GM21717 (cell line): ENCODE measurements at regions not wholly inside any gene's neighbourhood (a gene's known extent, or its start where the extent isn't known, plus 50 kb on each side); places are given as distances from the start of the nearest gene placed in this dataset.

ENCODE experiments used
- ATAC-seq: cut with Tn5 transposase; IDR thresholded peaks from one replicate; pipeline ENCODE4 v1.9.1; 2021; ENCODE audit warnings: mild to moderate bottlenecking, moderate library complexity; ENCODE audit not compliant: unreplicated experiment

GRCh38 chr9:3161912-3162311, 318.0 kb upstream of the PUM3 start:
- ATAC-seq = no peak

GRCh38 chr9:3157011-3157410, 313.1 kb upstream of the PUM3 start:
- no peak for ATAC-seq

GRCh38 chr9:3151672-3152576, 308.0 kb upstream of the PUM3 start:
- ATAC-seq = no peak

DNA sequence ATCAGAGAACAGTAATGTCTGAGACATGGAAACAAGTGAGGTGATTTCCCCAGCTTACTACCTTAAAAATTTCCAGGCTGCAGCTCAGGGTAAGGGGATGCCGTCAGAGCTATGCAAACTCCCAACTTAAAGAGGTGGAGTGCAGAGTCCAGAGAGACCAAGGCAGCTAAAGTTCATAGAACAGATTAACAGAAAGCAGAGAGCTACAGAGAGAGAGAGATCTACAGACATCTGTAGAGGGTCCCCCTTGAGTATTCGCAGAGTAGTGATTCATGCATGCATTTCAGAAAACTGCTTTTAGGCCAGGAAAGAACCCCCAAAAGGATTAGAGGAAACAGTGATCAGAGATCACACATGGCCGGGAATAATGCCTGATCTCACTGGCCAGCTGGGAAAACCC, 306.2 kb upstream of the PUM3 start:
- ATAC-seq = no peak

- no peak for ATAC-seq
Measured at GRCh38 chr9:3138231-3139229, 294.6 kb upstream of the PUM3 start.

DNA sequence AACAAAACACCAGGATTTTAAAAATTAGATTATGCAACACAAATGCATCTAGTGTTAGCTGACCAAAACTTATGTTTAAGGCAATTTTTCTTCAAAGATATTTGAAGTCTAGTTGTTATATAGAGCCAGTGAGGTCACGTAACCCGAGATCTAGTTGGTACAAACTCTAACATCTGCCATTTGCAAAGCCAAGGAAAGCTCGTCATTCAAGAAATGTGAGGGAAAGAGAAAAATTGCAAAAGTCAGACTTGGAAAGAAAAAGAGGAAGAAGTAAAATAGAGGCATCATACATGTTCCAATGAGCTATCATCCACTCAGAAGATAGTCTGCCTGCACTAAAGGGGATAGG, 293.4 kb upstream of the PUM3 start:
- no peak for ATAC-seq

DNA sequence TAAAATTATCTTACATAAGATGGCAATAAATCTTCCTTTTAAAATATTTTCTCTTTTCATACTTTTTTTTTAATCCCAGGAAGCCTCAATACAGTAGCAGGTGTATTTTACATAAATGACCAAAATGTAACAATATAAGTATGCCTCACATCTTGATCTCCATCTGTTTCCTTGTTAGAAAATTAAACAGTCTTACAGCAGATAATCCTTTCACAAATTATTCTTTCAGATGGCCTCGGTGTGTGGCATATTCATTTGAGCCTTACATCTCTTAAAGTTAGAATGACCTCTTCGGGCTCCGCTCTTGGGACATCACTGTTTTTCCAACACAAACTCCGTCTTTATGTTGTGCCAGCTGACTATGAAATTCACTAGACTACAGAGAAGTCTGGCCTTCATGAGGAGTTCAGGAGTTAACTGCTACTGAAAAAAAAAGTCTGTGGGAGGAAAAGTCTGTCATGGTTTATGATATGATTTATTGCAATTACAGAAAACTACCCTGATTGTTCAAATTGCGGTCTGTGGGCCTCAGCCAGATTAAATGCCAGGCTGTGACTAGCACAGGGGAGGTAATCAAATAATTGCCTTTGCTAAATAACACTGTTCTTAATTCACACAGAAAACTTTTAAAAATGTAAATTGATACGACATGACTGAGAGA, 292.9 kb upstream of the PUM3 start:
- no peak for ATAC-seq

DNA sequence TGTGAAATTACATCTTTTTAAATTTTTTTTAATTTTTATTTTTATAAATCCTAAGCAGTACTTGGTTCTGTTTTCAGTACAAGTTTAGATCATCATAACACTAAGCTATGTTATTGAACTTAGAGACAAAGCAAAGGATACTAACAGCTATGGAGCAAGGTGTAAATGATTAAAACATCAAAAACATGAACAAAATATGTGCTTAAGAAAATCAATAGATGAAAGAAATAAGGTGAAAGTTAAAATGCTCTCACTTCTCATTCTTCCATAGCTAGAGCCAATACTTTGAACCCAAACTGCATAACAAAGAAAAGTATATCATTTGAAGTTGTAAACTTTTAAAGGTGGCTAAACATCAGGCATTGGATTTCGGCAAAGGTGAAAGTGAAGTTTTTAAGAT, 292.3 kb upstream of the PUM3 start:
- ATAC-seq = no peak

DNA sequence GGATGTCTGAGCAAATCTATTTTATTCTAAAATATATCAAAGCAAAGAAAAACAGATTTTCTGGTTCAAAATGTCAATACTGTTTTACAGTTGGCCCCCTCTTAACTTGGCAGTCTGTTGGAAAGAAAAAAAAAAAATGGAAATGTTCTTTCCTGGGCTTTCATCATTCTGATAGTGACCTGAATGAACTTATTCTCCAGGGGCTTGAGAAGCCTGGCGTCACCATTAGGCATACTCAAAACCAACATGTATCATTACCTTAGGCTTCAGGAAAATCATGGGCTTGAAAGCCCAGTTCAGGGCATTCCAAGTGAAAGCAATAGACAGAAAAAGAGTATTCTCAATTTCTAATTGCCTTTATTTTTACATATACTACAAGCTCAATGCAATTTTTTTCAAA, 283.7 kb upstream of the PUM3 start:
- no peak for ATAC-seq

- ATAC-seq = no peak
Measured at GRCh38 chr9:3125602-3126405, 281.9 kb upstream of the PUM3 start.

DNA sequence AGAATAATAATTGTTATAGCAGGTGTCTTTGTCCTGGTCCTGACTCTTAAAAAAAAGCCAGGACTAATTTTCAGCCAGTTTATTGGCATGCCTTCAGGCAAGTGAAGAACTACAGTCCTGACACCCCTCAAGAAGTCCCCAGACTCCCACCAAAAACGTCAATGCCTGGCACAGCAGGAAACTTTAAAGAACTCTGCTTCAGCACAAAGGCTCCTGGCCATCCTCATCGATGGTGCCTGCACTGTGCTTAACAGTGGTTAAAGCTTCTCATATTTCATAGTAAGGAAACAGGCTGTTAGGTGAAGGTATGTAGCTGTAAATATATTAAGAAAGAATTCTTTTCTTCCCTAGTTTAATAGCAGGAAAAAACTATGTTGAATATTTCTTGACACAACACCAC, 280.1 kb upstream of the PUM3 start:
- no peak for ATAC-seq

DNA sequence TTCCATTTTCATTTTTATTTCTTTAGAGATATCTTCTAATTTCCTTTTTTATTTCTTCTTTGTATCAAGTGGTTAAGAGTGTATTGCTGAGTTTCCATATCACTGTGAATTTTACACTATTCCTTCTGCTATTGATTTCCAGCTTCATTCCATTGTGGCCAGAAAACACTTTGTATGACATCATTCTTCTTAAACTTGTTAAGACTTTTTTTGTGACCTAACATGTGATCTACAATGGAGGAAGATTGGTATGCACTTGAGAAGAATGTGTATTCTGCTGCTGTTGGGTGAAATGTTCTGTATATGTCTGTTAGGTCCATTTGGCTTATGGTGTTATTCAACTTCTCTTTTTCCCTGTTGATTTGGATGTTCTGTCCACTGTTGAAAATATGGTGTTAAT, 274.2 kb upstream of the PUM3 start:
- ATAC-seq = no peak

- no peak for ATAC-seq
Measured at GRCh38 chr9:3099646-3100045, 255.8 kb upstream of the PUM3 start.

DNA sequence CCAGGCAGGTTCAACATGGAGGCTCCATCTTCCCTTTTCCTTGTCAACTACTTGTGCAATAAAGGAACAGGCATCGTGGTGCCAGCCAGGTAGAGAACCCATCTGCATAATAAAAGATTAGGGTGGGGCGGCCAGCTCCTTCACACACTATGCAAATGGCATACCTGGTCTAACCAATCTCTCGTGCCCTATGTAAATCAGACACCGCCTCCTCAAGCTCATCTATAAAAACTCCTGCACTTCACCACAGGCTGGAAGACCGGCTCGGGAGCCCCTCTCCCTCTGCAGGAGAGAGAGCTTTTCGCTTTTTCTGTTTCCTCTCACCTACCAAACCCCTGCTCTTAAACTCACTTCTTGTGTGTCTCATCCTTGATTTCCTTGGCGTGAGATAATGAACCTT, 244.3 kb upstream of the PUM3 start:
- ATAC-seq = no peak

GRCh38 chr9:3087697-3088096, 243.8 kb upstream of the PUM3 start:
- no peak for ATAC-seq

DNA sequence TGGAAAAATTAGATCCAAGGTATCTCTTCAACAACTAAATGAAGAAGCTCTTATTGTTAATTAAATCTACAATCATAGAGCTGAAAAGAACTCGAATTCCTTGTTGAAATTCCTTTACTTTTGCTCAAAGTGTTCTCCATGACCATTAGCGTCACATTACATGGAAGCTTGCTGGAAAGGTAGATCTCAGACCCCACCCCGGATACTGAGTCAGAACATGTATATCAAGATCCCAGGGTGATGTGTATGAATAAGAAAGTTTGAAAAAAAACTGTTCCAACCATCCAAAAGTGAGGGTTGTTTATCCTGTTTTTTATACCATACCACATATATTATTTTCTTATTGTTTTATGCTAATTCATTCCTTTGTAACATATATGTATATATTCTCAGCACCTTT, 237.1 kb upstream of the PUM3 start:
- ATAC-seq = no peak

GRCh38 chr9:3074247-3074646, 230.4 kb upstream of the PUM3 start:
- no peak for ATAC-seq

GRCh38 chr9:3066591-3066990, 222.7 kb upstream of the PUM3 start:
- ATAC-seq = no peak

DNA sequence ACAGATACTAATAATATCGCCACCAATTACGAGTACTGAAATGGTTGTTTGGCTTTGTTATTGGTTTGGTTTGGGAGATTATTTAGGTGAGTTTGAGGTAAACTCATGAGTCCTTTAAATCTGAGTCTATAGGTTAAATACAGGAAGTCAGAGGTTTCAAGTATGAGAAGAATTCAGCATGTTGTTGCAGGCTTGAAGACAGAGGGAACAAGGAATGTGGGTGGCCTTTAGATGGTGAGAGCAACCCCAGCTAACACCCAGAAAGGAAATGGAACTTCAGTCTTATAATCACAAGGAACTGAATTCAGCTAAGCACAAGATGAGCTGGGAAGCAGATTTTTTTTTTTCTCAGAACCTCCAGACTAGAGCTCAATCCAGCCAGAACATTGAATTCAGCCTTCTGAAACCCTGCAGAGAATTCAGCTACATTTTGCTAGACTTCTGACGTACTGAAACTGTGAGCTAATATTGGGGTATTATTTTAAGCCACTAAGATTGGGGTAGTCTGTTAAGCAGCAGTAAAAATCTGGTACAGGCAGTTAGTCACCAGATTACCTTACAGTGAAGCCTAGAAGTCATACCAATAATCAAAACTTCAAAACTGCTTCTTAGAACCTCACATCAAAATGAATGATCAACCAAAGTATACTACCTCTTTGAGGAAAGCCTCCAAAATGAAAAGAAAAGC, 216.0 kb upstream of the PUM3 start:
- no peak for ATAC-seq

DNA sequence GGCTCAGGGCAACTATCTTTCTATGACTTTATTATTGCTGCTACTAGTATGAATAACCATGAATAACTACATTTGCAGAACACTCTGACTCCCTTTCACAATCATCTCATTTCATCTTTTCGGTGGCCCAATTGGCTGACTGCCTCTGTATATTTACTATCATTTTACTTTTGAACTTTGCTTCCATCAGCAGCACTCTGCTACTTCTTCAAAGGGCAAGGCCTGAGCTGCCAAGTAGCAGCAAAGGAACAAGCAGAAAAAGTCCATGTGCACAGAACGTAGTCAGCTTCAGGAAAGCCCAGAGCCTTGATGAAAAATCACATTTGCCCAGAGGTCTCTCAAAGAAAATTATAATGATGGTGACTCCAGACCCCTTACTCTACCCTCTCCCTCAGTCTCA, 214.5 kb upstream of the PUM3 start:
- no peak for ATAC-seq
